NCI-H748 (cell line): ENCODE measurements at regions not wholly inside any gene's neighbourhood (a gene's known extent, or its start where the extent isn't known, plus 50 kb on each side); places are given as distances from the start of the nearest gene placed in this dataset.

Experiments used
- DNase-seq: peaks from one replicate; lab custom pipeline; 2025; ENCODE audit not compliant: unreplicated experiment; lab: John Stamatoyannopoulos, UW

GRCh38 chr3:150104564-150104963, 133.9 kb upstream of the PFN2 start:
- no peak for DNase-seq

GRCh38 chr3:150101016-150101415, 130.3 kb upstream of the PFN2 start:
- no peak for DNase-seq

- DNase-seq, result no peak
These were observed 127.9 kb upstream of the PFN2 start for GRCh38 chr3:150098621-150099020.

GRCh38 chr3:150097588-150097890, 126.8 kb upstream of the PFN2 start:
- no peak for DNase-seq

- DNase-seq, result no peak
These were observed 126.2 kb upstream of the PFN2 start for GRCh38 chr3:150096700-150097587.

- DNase-seq, result peak; percentile 54
These were observed 123.6 kb upstream of the PFN2 start for GRCh38 chr3:150094150-150094933.

- no peak for DNase-seq
These were observed 120.9 kb upstream of the PFN2 start for GRCh38 chr3:150091626-150092025.

GRCh38 chr3:150090877-150091276, 120.2 kb upstream of the PFN2 start:
- DNase-seq, result no peak

GRCh38 chr3:150090006-150090405, 119.3 kb upstream of the PFN2 start:
- no peak for DNase-seq

GRCh38 chr3:150084128-150084527, 113.4 kb upstream of the PFN2 start:
- no peak for DNase-seq

GRCh38 chr3:150083655-150084042, 113.0 kb upstream of the PFN2 start:
- DNase-seq, result peak; percentile 40

- peak; percentile 5 for DNase-seq
These were observed 112.4 kb upstream of the PFN2 start for GRCh38 chr3:150082898-150083654.

- no peak for DNase-seq
These were observed 110.4 kb upstream of the PFN2 start for GRCh38 chr3:150081084-150081483.

GRCh38 chr3:150080058-150080730, 109.5 kb upstream of the PFN2 start:
- no peak for DNase-seq

- DNase-seq, result no peak
These were observed 108.5 kb upstream of the PFN2 start for GRCh38 chr3:150079029-150079739.

- no peak for DNase-seq
These were observed 107.0 kb upstream of the PFN2 start for GRCh38 chr3:150077581-150078247.

- no peak for DNase-seq
These were observed 106.4 kb upstream of the PFN2 start for GRCh38 chr3:150077107-150077506.

- no peak for DNase-seq
These were observed 105.7 kb upstream of the PFN2 start for GRCh38 chr3:150076443-150076842.

GRCh38 chr3:150075417-150075865, 104.7 kb upstream of the PFN2 start:
- DNase-seq, result no peak
